IPS-18c (cell line): ENCODE measurements at regions not wholly inside any gene's neighbourhood (a gene's known extent, or its start where the extent isn't known, plus 50 kb on each side); places are given as distances from the start of the nearest gene placed in this dataset.

ENCODE experiments used
- H3K4me3 ChIP-seq: 2 replicates; pipeline ENCODE4 v1.7.0; 2013; ENCODE audit warnings: low read depth, mild to moderate bottlenecking, low read length, moderate library complexity; ENCODE audit not compliant: insufficient read depth
- H3K9me3 ChIP-seq: one replicate; pipeline ENCODE4 v1.6.1; 2013; ENCODE audit warnings: mild to moderate bottlenecking, low read length, moderate library complexity; ENCODE audit not compliant: control insufficient read depth, insufficient read depth

- H3K4me3 ChIP-seq, result no peak overlapping the region
- H3K9me3 ChIP-seq, result no peaks in the 10 kb centered on the region
These were observed 1047.9 kb upstream of the RBFOX1 start for GRCh38 chr16:6284731-6285130.

DNA sequence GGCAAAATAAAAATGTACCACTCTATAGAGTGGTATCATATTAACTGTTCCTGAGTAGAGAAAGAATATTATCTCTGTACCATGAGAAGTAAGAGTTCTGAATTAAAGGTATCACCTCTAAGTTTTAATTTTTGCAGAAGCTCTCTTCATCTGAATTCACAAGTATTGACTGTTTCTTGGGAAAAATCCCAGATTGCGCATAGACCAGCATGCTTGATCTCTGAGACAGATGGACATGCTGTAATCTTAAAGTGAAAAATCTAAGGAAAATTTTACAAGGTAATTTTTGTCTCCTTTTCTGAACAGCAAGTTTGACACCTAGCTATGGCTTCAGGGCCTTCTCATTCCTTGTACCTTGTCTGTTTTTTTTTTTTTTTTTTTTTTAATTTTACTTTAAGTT is 1050.7 kb upstream of the RBFOX1 start:
- Histone ChIP-seq H3K4me3 (no peak overlapping the region), H3K9me3 (no peaks in the 10 kb centered on the region)

GRCh38 chr16:6281274-6281673 is 1051.4 kb upstream of the RBFOX1 start:
- Histone ChIP-seq H3K9me3 (no peaks in the 10 kb centered on the region), H3K4me3 (no peak overlapping the region)

- H3K4me3 ChIP-seq, result no peak overlapping the region
- no peaks in the 10 kb centered on the region for H3K9me3 ChIP-seq
These were observed 1052.6 kb upstream of the RBFOX1 start for GRCh38 chr16:6280055-6280454.

DNA sequence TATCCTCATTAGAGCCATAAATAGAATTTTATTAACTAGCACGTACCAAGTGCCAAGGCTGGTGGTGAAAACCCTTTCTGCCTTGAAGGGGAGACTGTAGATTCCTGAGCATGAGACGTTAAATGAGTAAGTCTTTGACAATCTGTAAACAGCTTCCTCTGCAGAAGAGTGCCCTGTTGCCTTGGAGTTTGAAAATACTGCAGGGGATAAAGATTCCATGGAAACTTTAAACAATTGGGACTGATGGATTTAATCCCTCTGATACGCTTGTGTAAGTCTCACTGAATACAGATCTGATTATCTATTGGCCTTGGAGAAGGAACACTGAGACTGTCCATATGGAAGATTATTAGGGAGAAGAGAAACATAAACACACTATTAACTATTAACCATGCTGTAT is 1053.4 kb upstream of the RBFOX1 start:
- Histone ChIP-seq H3K4me3 (no peak overlapping the region), H3K9me3 (no peaks in the 10 kb centered on the region)

GRCh38 chr16:6274351-6274750 is 1058.3 kb upstream of the RBFOX1 start:
- Histone ChIP-seq H3K9me3 (no peaks in the 10 kb centered on the region), H3K4me3 (no peak overlapping the region)

DNA sequence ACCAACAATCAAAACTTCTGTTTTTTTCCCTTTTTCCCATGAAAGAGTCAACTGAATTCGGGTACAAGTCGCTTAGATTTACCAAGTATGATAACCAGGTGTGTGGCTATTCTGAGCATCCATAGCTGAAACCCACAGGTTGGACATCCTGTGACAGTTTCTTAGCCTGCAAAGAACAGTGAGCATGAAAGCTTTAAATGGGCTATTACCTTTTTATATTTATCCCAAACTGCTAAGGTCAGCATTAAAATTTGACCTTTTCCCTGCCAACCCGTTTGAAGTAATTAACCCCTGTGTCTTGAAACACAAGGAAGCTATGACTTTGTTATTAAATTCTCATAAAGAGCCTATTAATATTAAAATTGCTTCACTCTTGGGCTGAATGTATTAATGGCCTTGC is 1065.0 kb upstream of the RBFOX1 start:
- H3K4me3 ChIP-seq, result no peak overlapping the region
- no peaks in the 10 kb centered on the region for H3K9me3 ChIP-seq

DNA sequence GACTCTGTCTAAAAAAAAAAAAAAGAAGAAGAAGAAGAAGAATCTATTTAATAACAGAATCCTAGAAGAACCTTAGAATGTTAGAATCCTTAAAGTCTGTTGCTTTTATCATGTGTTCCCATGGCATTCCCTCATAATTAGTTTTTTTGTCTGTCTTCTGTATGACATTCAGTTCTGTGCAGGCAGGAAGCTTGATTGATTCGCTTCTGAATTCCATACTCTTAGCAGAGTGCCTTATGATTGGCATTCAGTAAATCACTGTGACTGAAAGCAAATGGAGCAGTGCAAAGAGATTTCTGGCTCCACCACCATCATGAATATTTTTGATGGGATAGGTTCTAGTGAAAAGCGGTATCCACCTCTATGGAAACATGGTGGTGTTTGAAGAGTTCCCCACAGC is 1065.9 kb upstream of the RBFOX1 start:
- H3K9me3 ChIP-seq, result no peaks in the 10 kb centered on the region
- no peak overlapping the region for H3K4me3 ChIP-seq

- Histone ChIP-seq H3K4me3 (no peak overlapping the region), H3K9me3 (no peaks in the 10 kb centered on the region)
These were observed 1066.7 kb upstream of the RBFOX1 start for GRCh38 chr16:6265968-6266367.

GRCh38 chr16:6258056-6258455 is 1074.6 kb upstream of the RBFOX1 start:
- Histone ChIP-seq H3K4me3 (no peak overlapping the region), H3K9me3 (no peaks in the 10 kb centered on the region)

- H3K4me3 ChIP-seq, result no peak overlapping the region
- H3K9me3 ChIP-seq, result no peaks in the 10 kb centered on the region
These were observed 1080.1 kb upstream of the RBFOX1 start for GRCh38 chr16:6252541-6252940.

GRCh38 chr16:6250511-6250910 is 1082.1 kb upstream of the RBFOX1 start:
- no peaks in the 10 kb centered on the region for H3K9me3 ChIP-seq

DNA sequence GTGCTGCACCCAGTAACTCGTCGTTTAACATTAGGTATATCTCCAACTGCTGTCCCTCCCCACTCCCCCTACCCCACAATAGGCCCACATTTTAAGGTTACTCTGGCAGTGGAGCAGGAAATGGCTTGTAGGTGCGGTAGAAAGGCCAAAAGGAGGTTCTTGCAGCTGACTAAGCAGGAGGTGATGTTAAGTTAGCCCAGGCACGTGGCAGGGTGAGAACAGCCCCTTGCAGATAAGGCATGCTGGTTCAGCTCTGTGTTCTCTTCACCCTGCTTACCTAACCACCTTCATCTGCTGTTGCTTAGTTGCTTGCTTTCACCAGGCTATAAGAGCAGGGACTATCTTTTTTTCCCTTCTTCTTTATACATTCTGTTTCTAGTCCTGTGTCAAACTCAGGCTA is 1082.8 kb upstream of the RBFOX1 start:
- H3K9me3 ChIP-seq, result no peaks in the 10 kb centered on the region
- no peak overlapping the region for H3K4me3 ChIP-seq

More at GRCh38 chr16:6250511-6250910, 1082.1 kb upstream of the RBFOX1 start:
- no peak overlapping the region for H3K4me3 ChIP-seq

GRCh38 chr16:6248199-6248598 is 1084.4 kb upstream of the RBFOX1 start:
- Histone ChIP-seq H3K4me3 (no peak overlapping the region), H3K9me3 (no peaks in the 10 kb centered on the region)

DNA sequence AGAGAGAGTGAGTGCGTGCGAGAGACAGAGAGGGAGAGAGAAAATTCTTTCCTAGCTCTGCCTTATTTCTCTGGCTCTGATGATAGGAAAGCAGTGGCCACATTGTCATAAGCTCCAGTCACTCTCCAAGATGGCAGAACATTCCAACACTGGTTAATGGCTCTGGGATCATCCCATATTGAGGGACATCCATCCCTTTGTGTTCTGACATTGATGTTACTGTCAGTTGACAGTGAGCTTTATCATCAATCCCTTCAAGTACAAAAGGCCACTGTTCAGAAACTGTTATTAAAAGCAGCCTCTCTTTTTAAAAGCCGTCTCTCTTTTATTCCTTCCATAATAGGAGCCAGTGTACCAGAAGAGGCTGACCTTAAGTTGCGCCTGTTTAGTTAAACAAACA is 1084.9 kb upstream of the RBFOX1 start:
- Histone ChIP-seq H3K4me3 (no peak overlapping the region), H3K9me3 (no peaks in the 10 kb centered on the region)

GRCh38 chr16:6247150-6247549 is 1085.5 kb upstream of the RBFOX1 start:
- Histone ChIP-seq H3K4me3 (no peak overlapping the region), H3K9me3 (no peaks in the 10 kb centered on the region)

- no peaks in the 10 kb centered on the region for H3K9me3 ChIP-seq
- H3K4me3 ChIP-seq, result no peak overlapping the region
These were observed 1086.4 kb upstream of the RBFOX1 start for GRCh38 chr16:6246266-6246665.

DNA sequence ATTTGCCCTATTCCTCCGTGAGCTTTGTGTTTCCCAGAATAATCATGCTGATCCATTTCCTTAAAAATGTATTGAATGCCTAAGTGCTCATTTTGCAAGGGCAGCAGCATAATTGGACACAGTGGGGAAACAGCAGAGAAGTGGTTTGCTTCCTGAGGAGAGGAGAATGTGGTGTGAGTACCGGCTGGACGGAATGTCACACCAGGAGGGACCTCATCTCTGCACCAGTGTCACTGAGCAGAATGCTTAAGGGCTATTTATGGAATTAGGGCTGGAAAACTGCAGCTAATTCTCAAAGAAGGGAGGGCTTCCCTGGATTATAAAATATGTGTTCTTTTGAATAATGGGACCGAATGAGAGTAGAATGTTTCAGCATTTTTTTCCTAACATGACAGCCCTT is 1100.6 kb upstream of the RBFOX1 start:
- Histone ChIP-seq H3K4me3 (no peak overlapping the region), H3K9me3 (no peaks in the 10 kb centered on the region)

GRCh38 chr16:6231398-6231797 is 1101.2 kb upstream of the RBFOX1 start:
- Histone ChIP-seq H3K4me3 (no peak overlapping the region), H3K9me3 (no peaks in the 10 kb centered on the region)

GRCh38 chr16:6229186-6229585 is 1103.5 kb upstream of the RBFOX1 start:
- no peaks in the 10 kb centered on the region for H3K9me3 ChIP-seq

More at GRCh38 chr16:6229186-6229585, 1103.5 kb upstream of the RBFOX1 start:
- H3K4me3 ChIP-seq, result no peak overlapping the region
